ENCODE measurements at regions not wholly inside any gene's neighbourhood (a gene's known extent, or its start where the extent isn't known, plus 50 kb on each side); places are given as distances from the start of the nearest gene placed in this dataset.

GRCh38 chrX:14300376-14300775, 229.0 kb upstream of the GLRA2 start (continued):
- TF ChIP-seq ZNF407 (CRISPR knock-in tag; IDR thresholded peaks at IDR 0.05; ENCODE audit: not compliant biosample characterization) (no peak), NR2F1 (CRISPR knock-in tag; IDR thresholded peaks at IDR 0.05) (no peak), ZNF672 (CRISPR knock-in tag; IDR thresholded peaks at IDR 0.05) (no peak), ZNF781 (CRISPR knock-in tag; IDR thresholded peaks at IDR 0.05; ENCODE audit: borderline replicate concordance, not compliant biosample characterization) (no peak), NFIC (IDR thresholded peaks at IDR 0.05; ENCODE audit: low read length) (no peak), BCL3 (CRISPR knock-in tag; IDR thresholded peaks at IDR 0.05) (no peak), DRAP1 (CRISPR knock-in tag; IDR thresholded peaks at IDR 0.05) (no peak)
